Loucy (cell line): ENCODE measurements at regions not wholly inside any gene's neighbourhood (a gene's known extent, or its start where the extent isn't known, plus 50 kb on each side); places are given as distances from the start of the nearest gene placed in this dataset.

Experiments
- EZH2phosphoT487 ChIP-seq: fragments of 200-600 bp; IDR thresholded peaks from 2 replicates; pipeline ENCODE4 v1.6.1; 2018; ENCODE audit warnings: antibody characterized with exemption, mild to moderate bottlenecking, moderate library complexity, borderline replicate concordance
- TF ChIP-seq, protein P1 (sequence below): fragments of 200-600 bp; sonication (generic); conservative IDR thresholded peaks from 2 replicates; pipeline ENCODE4 v1.5.1; 2014; ENCODE audit warnings: mild to moderate bottlenecking, antibody characterized with exemption, low read length

DNA sequence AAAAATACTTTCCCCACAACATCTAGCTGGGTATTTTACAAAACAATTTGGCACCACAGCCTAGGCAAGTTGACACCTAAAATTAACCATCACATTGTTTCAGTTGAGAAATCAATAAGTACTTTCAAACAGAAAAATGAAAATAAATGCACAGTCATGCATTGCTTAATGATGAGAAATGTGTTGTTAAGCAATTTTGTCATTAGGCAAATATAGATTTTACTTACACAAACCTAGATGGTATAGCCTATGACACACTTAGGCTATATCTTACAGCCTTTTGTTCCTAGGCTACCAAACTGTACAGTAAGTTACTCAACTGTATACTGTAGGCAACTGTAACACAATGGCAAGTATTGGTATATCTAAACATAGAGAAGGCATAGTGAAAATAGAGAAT is 608.6 kb upstream of the BCHE start:
- TF ChIP-seq, protein P1, sequence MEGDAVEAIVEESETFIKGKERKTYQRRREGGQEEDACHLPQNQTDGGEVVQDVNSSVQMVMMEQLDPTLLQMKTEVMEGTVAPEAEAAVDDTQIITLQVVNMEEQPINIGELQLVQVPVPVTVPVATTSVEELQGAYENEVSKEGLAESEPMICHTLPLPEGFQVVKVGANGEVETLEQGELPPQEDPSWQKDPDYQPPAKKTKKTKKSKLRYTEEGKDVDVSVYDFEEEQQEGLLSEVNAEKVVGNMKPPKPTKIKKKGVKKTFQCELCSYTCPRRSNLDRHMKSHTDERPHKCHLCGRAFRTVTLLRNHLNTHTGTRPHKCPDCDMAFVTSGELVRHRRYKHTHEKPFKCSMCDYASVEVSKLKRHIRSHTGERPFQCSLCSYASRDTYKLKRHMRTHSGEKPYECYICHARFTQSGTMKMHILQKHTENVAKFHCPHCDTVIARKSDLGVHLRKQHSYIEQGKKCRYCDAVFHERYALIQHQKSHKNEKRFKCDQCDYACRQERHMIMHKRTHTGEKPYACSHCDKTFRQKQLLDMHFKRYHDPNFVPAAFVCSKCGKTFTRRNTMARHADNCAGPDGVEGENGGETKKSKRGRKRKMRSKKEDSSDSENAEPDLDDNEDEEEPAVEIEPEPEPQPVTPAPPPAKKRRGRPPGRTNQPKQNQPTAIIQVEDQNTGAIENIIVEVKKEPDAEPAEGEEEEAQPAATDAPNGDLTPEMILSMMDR: no peak
- no peak for TF ChIP-seq EZH2phosphoT487
